HepG2 (cell line): ENCODE measurements at regions not wholly inside any gene's neighbourhood (a gene's known extent, or its start where the extent isn't known, plus 50 kb on each side); places are given as distances from the start of the nearest gene placed in this dataset.
A peak's percentile ranks its signal among the peaks of the same experiment; 100 is the strongest.

Source experiments
- ATAC-seq: fragments of 200-7000 bp; cut with Tn5 transposase; 3 replicates; pipeline ENCODE4 v1.9.1; 2020; ENCODE audit warnings: mild to moderate bottlenecking, moderate library complexity
- BruUV-seq: library from RNA; stranded (reverse); fragments of 400-500 nt; replicated peaks from 2 replicates; lab custom pipeline; 2021; lab: Mats Ljungman, UMichigan
- CTCF ChIA-PET: fragments of 300-600 bp; formaldehyde crosslinking; extraction: SDS; loops from one replicate; lab custom pipeline; 2021; ENCODE audit warnings: low total read pairs, inconsistent platforms, low intra/inter-chr PET ratio; lab: Yijun Ruan, JAX
- POLR2A ChIA-PET: fragments of 350-600 bp; sonication (Branson Sonifier 250); formaldehyde crosslinking; loops from one replicate; lab custom pipeline; 2020; ENCODE audit warnings: antibody characterized with exemption, inconsistent platforms; lab: Yijun Ruan, JAX
- DNase-seq: peaks from one replicate; pipeline ENCODE4 v3.0.0-alpha.2; 2015; ENCODE audit warnings: low spot score
- FAIRE-seq: peaks from 3 replicates; lab custom pipeline; 2011; peaks lifted over from hg19 to GRCh38; lab: Jason Lieb, UNC
- H2AFZ ChIP-seq: one replicate; pipeline ENCODE4 v1.6.1; 2011; ENCODE audit warnings: low read length, inconsistent platforms
- H3K27ac ChIP-seq: fragments of 300-600 bp; 3 replicates; pipeline ENCODE4 v1.8.0; 2011; ENCODE audit warnings: mixed run types, mild to moderate bottlenecking, mixed read lengths, low read length, inconsistent platforms; ENCODE audit not compliant: insufficient read depth; ENCODE audit errors: extremely low read length
- H3K27me3 ChIP-seq, 2 experiments: fragments of 200-600 bp in 1 of 2; 2 replicates in 1 of 2; 3 replicates in 1 of 2; pipeline versions ENCODE4 v1.6.0 to v1.8.0; 2011; ENCODE audit warnings: low read length in 2 of 2, mild to moderate bottlenecking in 2 of 2, moderate library complexity in 2 of 2, inconsistent platforms in 1 of 2; ENCODE audit not compliant: insufficient read depth in 2 of 2, control insufficient read depth in 1 of 2
- H3K36me3 ChIP-seq, 2 experiments: fragments of 200-600 bp in 1 of 2; replicated peaks in 1 of 2; 2 replicates in 1 of 2; 3 replicates in 1 of 2; pipeline versions ENCODE4 v1.5.1 to v1.8.0; 2011; ENCODE audit warnings: low read length in 2 of 2, inconsistent platforms in 1 of 2; ENCODE audit not compliant: insufficient read depth in 2 of 2, control insufficient read depth in 1 of 2
- H3K4me1 ChIP-seq: 2 replicates; pipeline ENCODE4 v1.5.1; 2012; ENCODE audit warnings: low read length, inconsistent platforms; ENCODE audit not compliant: insufficient read depth
- H3K4me2 ChIP-seq: 2 replicates; pipeline ENCODE4 v1.6.0; 2011; ENCODE audit warnings: low read depth, low read length, inconsistent platforms
- H3K4me3 ChIP-seq, 3 experiments: fragments of 200-600 bp in 1 of 3; sonication (generic), shearing (Covaris generic) in 1 of 3; replicated peaks in 1 of 3; 2 replicates each; pipeline ENCODE4 v1.5.1; 2011 to 2016; ENCODE audit warnings: low read length in 3 of 3, inconsistent platforms in 2 of 3, low read depth in 2 of 3, mild to moderate bottlenecking in 2 of 3, control low read depth in 1 of 3, mixed read lengths in 1 of 3; ENCODE audit not compliant: insufficient read depth in 1 of 3
- H3K79me2 ChIP-seq: one replicate; pipeline ENCODE4 v1.6.1; 2011; ENCODE audit warnings: low read length, inconsistent platforms; ENCODE audit not compliant: insufficient read depth
- H3K9ac ChIP-seq: 2 replicates; pipeline ENCODE4 v1.6.0; 2011; ENCODE audit warnings: mild to moderate bottlenecking, low read depth, low read length, inconsistent platforms; ENCODE audit not compliant: insufficient read depth
- H3K9me3 ChIP-seq: 2 replicates; pipeline ENCODE4 v1.5.1; 2012; ENCODE audit warnings: mild to moderate bottlenecking, low read length
- H4K20me1 ChIP-seq: 2 replicates; pipeline ENCODE4 v1.6.0; 2011; ENCODE audit warnings: inconsistent platforms, mild to moderate bottlenecking, low read length, moderate library complexity; ENCODE audit not compliant: insufficient read depth
- AKAP8 ChIP-seq: sonication (generic); formaldehyde crosslinking; IDR thresholded peaks from 2 replicates; pipeline ENCODE4 v1.5.1; 2020; ENCODE audit warnings: mild to moderate bottlenecking, missing genetic modification reagents
- CBX2 ChIP-seq, 2 experiments: fragments of 200-600 bp in 1 of 2; sonication (generic); formaldehyde crosslinking in 1 of 2; IDR thresholded peaks; 2 replicates each; pipeline versions ENCODE4 v1.7.0 to v1.8.1; 2018 to 2022; ENCODE audit warnings: low read depth in 2 of 2, low read length in 1 of 2, mild to moderate bottlenecking in 1 of 2, missing genetic modification reagents in 1 of 2
- HDAC6 ChIP-seq: fragments of 200-600 bp; sonication (generic); IDR thresholded peaks from 2 replicates; pipeline ENCODE4 v1.7.0; 2017; ENCODE audit warnings: mild to moderate bottlenecking, antibody characterized with exemption, low read length, low read depth
- HMGA1 ChIP-seq: sonication (generic); formaldehyde crosslinking; conservative IDR thresholded peaks from 2 replicates; pipeline ENCODE4 v1.4.0; 2020; ENCODE audit warnings: missing genetic modification reagents
- HNRNPUL1 ChIP-seq: fragments of 200-400 bp; formaldehyde crosslinking; IDR thresholded peaks from 2 replicates; pipeline ENCODE4 v1.6.1; 2017; ENCODE audit warnings: low read depth, mild to moderate bottlenecking, low read length, moderate library complexity
- MAFF ChIP-seq: IDR thresholded peaks from 2 replicates; pipeline ENCODE4 v1.6.1; 2011; ENCODE audit warnings: low read depth, low read length, improper control_type of control experiment
- MAFK ChIP-seq, 2 experiments: IDR thresholded peaks in 1 of 2; conservative IDR thresholded peaks in 1 of 2; 2 replicates each; pipeline ENCODE4 v1.6.1; 2011; ENCODE audit warnings: improper control_type of control experiment in 2 of 2, low read length in 2 of 2
- MIXL1 ChIP-seq: IDR thresholded peaks from 2 replicates; pipeline ENCODE4 v1.6.1; 2016
- NFRKB ChIP-seq: fragments of 450-650 bp; IDR thresholded peaks from 2 replicates; pipeline ENCODE4 v1.6.1; 2017
- ZBTB7A ChIP-seq: sonication (generic); formaldehyde crosslinking; IDR thresholded peaks from 2 replicates; pipeline ENCODE4 v1.8.0; 2022; ENCODE audit warnings: mild to moderate bottlenecking, missing genetic modification reagents
- ZNF430 ChIP-seq: sonication (generic); formaldehyde crosslinking; IDR thresholded peaks from 2 replicates; pipeline ENCODE4 v1.9.0; 2021; ENCODE audit warnings: mild to moderate bottlenecking, missing genetic modification reagents
- WGBS: methylation state at CpG from one replicate; pipeline ENCODE4 v1.1.6; 2017; ENCODE audit warnings: low lambda C conversion rate; 5-methylcytosine and 5-hydroxymethylcytosine counted together
- in situ Hi-C: cut with HindIII; loops from 2 replicates; pipeline ENCODE4 v1.10.0; 2017; ENCODE audit warnings: low pct_unique_long_range_greater_than_20kb; ENCODE audit not compliant: extremely low pct_ligation_motif_present
- intact Hi-C: fragments of 100-400 bp; cut with micrococcal nuclease; formaldehyde crosslinking; loops from one replicate; pipeline ENCODE4 v1.10.0; 2022; ENCODE audit not compliant: unreplicated experiment
- TF ChIP-seq, protein P1 (sequence below): sonication (generic); formaldehyde crosslinking; IDR thresholded peaks from 2 replicates; pipeline ENCODE4 v1.4.0; 2020; ENCODE audit warnings: low read depth, mild to moderate bottlenecking, missing genetic modification reagents
- TF ChIP-seq, protein P2 (sequence below): sonication (generic); formaldehyde crosslinking; IDR thresholded peaks from 2 replicates; pipeline ENCODE4 v1.4.0; 2020; ENCODE audit warnings: mild to moderate bottlenecking, missing genetic modification reagents

DNA sequence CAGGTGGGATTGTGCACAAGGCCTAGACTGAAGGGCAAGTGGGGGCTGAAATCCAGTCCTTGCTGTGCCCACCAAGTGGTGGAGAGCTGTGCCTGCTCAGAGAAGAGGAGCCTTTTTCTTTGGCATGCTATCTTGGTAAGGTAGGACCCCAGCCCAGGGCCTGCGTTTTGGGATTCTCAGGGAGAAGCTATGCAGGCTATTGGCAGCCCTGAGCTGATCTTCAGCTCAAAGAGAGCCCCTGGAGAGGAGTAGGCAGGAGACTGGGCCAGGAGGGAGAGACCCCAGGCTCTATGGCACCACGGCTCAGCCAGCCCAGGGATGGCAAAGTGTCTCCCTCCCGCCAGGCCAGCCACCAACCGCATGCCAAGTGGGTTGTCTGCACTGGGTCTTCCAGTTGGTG lies 119.2 kb upstream of the PCBD1 start (continued):
- TF ChIP-seq, protein P1, sequence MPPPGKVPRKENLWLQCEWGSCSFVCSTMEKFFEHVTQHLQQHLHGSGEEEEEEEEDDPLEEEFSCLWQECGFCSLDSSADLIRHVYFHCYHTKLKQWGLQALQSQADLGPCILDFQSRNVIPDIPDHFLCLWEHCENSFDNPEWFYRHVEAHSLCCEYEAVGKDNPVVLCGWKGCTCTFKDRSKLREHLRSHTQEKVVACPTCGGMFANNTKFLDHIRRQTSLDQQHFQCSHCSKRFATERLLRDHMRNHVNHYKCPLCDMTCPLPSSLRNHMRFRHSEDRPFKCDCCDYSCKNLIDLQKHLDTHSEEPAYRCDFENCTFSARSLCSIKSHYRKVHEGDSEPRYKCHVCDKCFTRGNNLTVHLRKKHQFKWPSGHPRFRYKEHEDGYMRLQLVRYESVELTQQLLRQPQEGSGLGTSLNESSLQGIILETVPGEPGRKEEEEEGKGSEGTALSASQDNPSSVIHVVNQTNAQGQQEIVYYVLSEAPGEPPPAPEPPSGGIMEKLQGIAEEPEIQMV: no peak

DNA sequence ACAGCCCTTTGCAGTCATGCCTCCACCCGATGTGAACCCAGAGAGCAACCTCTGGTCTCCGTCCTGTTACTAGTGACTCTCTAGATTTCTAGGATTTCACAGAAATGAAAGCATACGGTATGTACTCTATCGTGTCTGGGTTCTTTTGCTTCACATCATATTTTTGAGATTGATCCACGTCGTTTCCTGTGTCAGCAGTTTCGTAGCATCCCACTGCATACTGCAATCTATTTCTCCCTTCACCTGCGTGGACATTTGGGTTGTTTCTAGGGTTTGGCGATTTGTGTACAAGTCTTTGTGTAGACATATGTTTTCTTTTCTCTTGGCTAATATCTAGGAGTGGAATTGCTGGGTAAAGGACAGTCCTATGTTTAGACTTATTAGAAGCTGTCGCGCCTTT lies 119.8 kb upstream of the PCBD1 start:
- no peak overlapping the region for H3K4me2 ChIP-seq
- no peak for DNase-seq
- no TSS peak for BruUV-seq
- ChIA-PET CTCF (no interaction called here), POLR2A (no interaction called here)
- no peak for TF ChIP-seq NFRKB
- no peak for TF ChIP-seq HDAC6
- no peak for TF ChIP-seq CBX2 (IDR thresholded peaks at IDR 0.05; ENCODE audit: low read depth, low read length)
- TF ChIP-seq CBX2 (CRISPR knock-in tag; IDR thresholded peaks at IDR 0.05; ENCODE audit: low read depth): no peak
- TF ChIP-seq ZBTB7A (CRISPR knock-in tag): no peak
- no peak for TF ChIP-seq HNRNPUL1
- no peak for TF ChIP-seq AKAP8 (CRISPR knock-in tag)
- TF ChIP-seq MAFF: peak; percentile 37; the same call in 1 of the 2 replicates
- peak; percentile 25 to 64; a peak in 2 of 4 replicates for TF ChIP-seq MAFK (conservative IDR thresholded peaks at IDR 0.05 in 1 of 2, IDR thresholded peaks at IDR 0.05 in 1 of 2; ENCODE audit: low read length in 2 of 2)
- TF ChIP-seq ZNF430 (CRISPR knock-in tag): no peak
- TF ChIP-seq, protein P2, sequence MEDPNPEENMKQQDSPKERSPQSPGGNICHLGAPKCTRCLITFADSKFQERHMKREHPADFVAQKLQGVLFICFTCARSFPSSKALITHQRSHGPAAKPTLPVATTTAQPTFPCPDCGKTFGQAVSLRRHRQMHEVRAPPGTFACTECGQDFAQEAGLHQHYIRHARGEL: no peak
- TF ChIP-seq HMGA1 (CRISPR knock-in tag): no peak
- no peak for TF ChIP-seq MIXL1 (CRISPR knock-in tag)
- in situ Hi-C loops (no loop called here), intact Hi-C loops (no loop called here)
- no peak for FAIRE-seq
- whole genome bisulfite sequencing: 29% methylated on average over 11 of the region's 11 CpGs
- no peak overlapping the region for H3K27ac ChIP-seq
- no peaks in the 10 kb centered on the region for H4K20me1 ChIP-seq
- H3K36me3 ChIP-seq: no peaks in the 10 kb centered on the region
- no peak overlapping the region for H3K9ac ChIP-seq
- ATAC-seq: no peak
- H3K79me2 ChIP-seq: no peaks in the 10 kb centered on the region
- H3K27me3 ChIP-seq: peaks cover 1 to 19% of the 10 kb centered on the region in 2 experiments; a peak in 3 of 5 replicates
- no peak overlapping the region for H2AFZ ChIP-seq
- H3K4me3 ChIP-seq: no peak overlapping the region
- no peaks in the 10 kb centered on the region for H3K4me1 ChIP-seq
- H3K9me3 ChIP-seq: no peaks in the 10 kb centered on the region
